ENCODE measurements at regions not wholly inside any gene's neighbourhood (a gene's known extent, or its start where the extent isn't known, plus 50 kb on each side); places are given as distances from the start of the nearest gene placed in this dataset.
"Not testable (repeated sequence)": the region's sequence is repeated elsewhere in the genome, so short reads cannot be mapped to it uniquely, and the experiment has no call there.

DNA sequence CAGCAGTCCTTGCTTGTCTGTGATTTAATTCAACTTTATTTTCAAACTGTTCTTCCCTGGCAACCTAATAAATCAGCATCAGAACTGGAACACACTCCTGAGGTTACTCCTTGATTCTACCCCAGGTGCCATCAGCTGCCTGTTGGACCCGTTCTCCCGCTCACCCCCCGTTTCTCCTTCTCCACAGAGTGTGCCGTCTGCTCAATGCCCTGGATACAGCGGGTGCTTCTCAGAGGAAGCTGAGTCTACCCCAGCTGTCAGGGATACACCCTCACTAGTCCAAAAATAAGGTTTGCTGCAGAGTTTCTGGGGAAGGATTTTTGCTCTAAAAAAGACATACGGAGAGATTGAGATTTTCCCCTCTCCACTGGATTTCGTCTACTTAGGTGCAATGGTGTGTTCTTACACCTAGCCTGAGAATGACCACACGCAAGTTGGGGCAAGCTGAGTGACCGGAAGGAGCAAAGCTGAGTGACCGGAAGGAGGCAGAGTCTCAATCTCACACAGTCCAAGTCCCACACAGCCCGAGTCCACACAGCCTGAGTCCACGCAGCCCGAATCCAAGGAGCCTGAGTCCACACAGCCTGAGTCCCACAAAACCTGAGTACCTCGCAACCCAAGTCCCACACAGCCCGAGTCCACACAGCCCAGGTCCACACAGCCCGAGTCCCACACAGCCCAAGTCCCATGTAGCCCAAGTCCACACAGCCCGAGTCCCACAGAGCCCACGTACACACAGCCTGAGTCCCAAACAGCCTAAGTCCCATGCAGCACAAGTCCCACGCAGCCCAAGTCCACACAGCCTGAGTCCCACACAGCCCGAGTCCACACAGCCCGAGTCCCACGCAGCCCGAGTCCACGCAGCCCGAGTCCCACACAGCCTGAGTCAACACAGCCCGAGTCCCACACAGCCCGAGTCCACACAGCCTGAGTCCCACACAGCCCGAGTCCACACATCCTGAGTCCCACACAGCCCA lies 58.6 kb upstream of the DACT2 start:
- ChIA-PET CTCF (no interaction called here), POLR2A (no interaction called here)
- Mint-ChIP-seq H3K27ac (no peak overlapping the region), H3K4me3 (no peak overlapping the region), H3K27me3 (no peaks in the 10 kb centered on the region), H3K9me3 (peaks cover 4% of the 10 kb centered on the region), H3K4me1 (ENCODE audit: low read depth) (no peaks in the 10 kb centered on the region), H3K36me3 (no peaks in the 10 kb centered on the region)
- intact Hi-C loops (cut with micrococcal nuclease), result no loop called here
- no peak for DNase-seq

DNA sequence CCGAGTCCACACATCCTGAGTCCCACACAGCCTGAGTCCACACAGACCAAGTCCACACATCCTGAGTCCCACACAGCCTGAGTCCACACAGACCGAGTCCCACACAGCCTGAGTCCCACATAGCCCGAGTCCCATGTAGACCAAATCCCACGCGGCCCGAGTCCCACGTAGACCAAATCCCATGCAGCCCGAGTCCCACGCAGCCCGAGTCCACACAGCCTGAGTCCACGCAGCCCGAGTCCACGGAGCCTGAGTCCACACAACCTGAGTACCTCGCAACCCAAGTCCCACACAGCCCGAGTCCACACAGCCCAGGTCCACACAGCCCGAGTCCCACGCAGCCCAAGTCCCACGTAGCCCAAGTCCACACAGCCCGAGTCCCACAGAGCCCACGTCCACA lies 60.0 kb upstream of the DACT2 start:
- H3K4me1 Mint-ChIP-seq (ENCODE audit: low read depth); POLR2A ChIA-PET; H3K4me3 Mint-ChIP-seq; DNase-seq; H3K36me3 Mint-ChIP-seq; CTCF ChIA-PET; H3K27me3 Mint-ChIP-seq; intact Hi-C loops (cut with micrococcal nuclease); H3K27ac Mint-ChIP-seq; H3K9me3 Mint-ChIP-seq: not testable (repeated sequence)

DNA sequence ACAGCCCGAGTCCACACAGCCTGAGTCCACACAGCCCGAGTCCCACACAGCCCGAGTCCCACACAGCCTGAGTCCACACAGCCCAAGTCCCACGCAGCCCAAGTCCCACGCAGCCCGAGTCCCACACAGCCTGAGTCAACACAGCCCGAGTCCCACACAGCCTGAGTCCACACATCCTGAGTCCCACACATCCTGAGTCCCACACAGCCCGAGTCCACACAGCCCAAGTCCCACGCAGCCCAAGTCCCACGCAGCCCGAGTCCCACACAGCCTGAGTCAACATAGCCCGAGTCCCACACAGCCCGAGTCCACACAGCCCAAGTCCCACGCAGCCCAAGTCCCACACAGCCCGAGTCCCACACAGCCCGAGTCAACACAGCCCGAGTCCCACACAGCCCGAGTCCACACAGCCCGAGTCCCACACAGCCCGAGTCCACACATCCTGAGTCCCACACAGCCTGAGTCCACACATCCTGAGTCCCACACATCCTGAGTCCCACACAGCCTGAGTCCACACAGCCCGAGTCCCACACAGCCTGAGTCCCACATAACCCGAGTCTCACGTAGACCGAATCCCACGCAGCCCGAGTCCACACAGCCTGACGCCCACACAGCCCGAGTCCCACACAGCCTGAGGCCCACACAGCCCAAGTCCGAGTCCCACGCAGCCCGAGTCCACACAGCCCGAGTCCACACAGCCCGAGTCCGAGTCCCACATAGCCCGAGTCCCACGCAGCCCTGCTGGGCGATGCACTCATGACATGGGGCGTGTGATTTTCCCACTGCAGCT lies 60.6 kb upstream of the SMOC2 start:
- H3K4me1 Mint-ChIP-seq (ENCODE audit: low read depth); H3K4me3 Mint-ChIP-seq; POLR2A ChIA-PET; intact Hi-C loops (cut with micrococcal nuclease); H3K27me3 Mint-ChIP-seq; DNase-seq; H3K27ac Mint-ChIP-seq; CTCF ChIA-PET; H3K9me3 Mint-ChIP-seq; H3K36me3 Mint-ChIP-seq: not testable (repeated sequence)

GRCh38 chr6:168380956-168381605 lies 59.9 kb upstream of the SMOC2 start:
- ChIA-PET POLR2A (no interaction called here), CTCF (no interaction called here)
- DNase-seq, result no peak
- Mint-ChIP-seq H3K4me3 (no peak overlapping the region), H3K27ac (no peak overlapping the region), H3K9me3 (peaks cover 4% of the 10 kb centered on the region), H3K4me1 (ENCODE audit: low read depth) (no peaks in the 10 kb centered on the region), H3K36me3 (no peaks in the 10 kb centered on the region), H3K27me3 (no peaks in the 10 kb centered on the region)
- intact Hi-C loops (cut with micrococcal nuclease), result no loop called here

DNA sequence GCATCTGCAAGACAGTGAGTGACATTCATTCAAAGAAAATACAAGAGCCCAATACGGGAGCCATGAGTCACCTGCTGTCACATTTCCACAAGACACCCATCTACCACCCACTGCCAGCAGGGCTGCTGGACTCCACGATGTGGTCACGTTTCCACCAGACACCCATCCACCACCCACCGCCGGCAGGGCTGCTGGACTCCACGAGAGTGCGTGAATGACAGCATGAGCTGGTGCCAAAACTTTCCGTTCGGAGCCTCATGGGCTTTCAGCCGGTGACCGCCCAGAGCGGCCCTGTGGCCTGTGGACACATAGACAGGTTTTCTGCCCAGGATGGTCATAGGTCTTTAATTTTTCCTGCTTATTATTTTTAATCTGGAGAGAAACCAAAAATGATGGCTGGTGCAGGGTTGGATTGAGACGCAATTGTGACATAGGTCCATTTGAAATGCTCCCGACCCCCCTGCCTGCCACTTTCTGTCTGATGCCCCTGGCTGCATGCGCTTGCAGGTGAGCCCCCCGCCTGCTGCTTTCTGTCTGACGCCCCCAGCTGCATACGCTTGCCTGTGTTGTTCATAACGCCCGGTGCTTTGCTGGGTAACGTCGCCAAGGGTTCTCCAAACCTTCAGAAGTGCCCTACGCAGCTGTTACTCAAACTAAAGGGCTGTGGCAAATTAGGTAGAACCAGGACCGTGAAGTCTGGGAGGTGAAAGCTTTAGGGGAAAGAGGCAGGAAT lies 59.1 kb upstream of the SMOC2 start:
- no peak overlapping the region for H3K27ac Mint-ChIP-seq
- POLR2A ChIA-PET, result no interaction called here
- H3K9me3 Mint-ChIP-seq, result peaks cover 4% of the 10 kb centered on the region
- intact Hi-C loops (cut with micrococcal nuclease), result no loop called here
- H3K4me1 Mint-ChIP-seq (ENCODE audit: low read depth), result no peaks in the 10 kb centered on the region
- CTCF ChIA-PET, result no interaction called here
- H3K27me3 Mint-ChIP-seq, result no peaks in the 10 kb centered on the region
- H3K4me3 Mint-ChIP-seq, result no peak overlapping the region
- no peak for DNase-seq
- H3K36me3 Mint-ChIP-seq, result no peaks in the 10 kb centered on the region

DNA sequence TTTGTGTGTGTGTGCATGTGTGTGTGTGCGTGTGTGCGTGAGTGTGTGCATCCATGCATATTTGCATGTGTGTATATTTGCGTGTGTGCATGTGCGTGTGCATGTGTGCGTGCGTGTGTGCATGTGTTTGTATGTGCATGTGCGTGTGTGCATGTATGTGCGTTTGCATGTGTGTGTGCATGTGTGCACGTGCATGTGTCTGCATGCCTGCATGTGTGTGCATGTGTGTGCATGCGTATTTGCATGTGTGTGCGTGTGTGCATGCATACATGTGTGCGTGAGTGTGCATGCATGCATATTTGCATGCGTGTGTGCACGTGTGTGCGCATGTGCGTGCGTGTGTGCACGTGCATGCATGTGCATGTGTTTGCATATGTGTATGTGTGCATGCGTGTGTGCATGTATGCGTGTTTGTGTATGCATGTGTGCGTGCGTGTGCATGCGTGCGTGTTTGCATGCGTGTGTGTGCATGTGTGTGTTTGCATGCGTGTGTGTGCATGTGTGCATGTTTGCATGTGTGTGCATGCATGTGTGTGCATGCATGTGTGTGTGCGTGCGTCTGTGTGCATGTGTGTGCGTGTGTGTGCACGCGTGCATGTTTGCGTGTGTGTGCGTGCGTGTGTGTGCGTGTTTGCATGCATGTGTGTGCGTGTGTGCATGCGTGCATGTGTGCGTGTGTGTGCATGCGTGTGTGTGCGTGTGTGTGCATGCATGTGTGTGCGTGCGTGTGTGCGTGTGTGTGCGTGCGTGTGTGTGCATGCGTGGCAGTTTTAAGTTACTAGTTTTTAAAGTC lies 57.7 kb upstream of the SMOC2 start:
- POLR2A ChIA-PET, result no interaction called here
- DNase-seq, result no peak
- H3K4me1 Mint-ChIP-seq (ENCODE audit: low read depth), result no peaks in the 10 kb centered on the region
- CTCF ChIA-PET, result no interaction called here
- H3K27me3 Mint-ChIP-seq, result no peaks in the 10 kb centered on the region
- H3K36me3 Mint-ChIP-seq, result no peaks in the 10 kb centered on the region
- H3K9me3 Mint-ChIP-seq, result peaks cover 4% of the 10 kb centered on the region
- intact Hi-C loops (cut with micrococcal nuclease), result no loop called here
- H3K27ac Mint-ChIP-seq, result no peak overlapping the region
- H3K4me3 Mint-ChIP-seq, result no peak overlapping the region

DNA sequence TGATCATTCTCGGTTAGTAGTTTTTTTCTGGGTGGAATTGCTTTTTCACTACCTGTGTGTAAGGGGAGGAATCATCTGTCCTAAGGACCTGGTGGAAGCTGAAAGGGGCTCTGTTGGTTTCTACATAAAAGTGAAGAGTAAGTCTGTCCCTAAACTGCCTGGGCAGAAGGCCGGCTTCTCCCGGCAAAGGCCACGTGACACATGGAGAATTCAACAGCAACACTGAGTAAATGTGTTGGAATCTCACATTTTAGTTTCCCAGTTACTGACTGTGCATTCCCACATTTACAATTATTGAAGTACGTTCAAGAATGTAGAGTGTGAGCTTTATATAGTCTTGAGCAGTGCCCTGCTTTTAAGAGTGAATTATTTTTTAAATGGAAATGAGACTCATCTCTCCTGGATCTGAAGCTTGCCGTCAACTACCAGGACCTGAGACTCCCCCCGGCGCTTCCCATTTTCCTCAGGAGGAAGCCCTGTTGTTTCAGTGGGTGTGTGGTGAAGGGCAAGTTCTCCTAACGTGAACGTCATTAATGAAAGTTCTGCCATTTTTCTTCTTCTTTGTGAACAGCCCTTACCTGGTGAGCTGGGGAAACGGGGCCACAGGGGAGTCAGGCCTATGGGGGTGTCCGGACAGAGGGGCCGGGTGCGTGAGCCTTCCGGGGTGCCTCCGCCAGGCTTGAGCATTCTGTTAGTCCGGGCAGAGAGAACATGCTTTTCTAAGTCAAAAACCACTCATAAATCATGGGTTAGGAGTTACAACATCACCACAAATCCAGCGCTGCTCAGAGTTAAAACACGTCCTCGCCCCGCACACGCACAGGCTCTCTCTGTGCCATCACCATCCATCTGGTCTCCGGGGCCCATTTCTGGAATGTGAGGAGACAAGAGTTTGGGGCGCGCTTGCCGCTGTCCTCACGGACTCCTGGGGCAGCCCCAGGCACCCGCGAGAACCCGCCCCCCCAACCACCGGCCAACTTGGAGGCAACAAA lies 56.6 kb upstream of the SMOC2 start:
- ChIA-PET POLR2A (no interaction called here), CTCF (no interaction called here)
- Mint-ChIP-seq H3K4me3 (no peak overlapping the region), H3K27me3 (no peaks in the 10 kb centered on the region), H3K9me3 (peaks cover 4% of the 10 kb centered on the region), H3K36me3 (no peaks in the 10 kb centered on the region), H3K4me1 (ENCODE audit: low read depth) (no peaks in the 10 kb centered on the region), H3K27ac (no peak overlapping the region)
- intact Hi-C loops (cut with micrococcal nuclease), result no loop called here
- DNase-seq, result no peak

DNA sequence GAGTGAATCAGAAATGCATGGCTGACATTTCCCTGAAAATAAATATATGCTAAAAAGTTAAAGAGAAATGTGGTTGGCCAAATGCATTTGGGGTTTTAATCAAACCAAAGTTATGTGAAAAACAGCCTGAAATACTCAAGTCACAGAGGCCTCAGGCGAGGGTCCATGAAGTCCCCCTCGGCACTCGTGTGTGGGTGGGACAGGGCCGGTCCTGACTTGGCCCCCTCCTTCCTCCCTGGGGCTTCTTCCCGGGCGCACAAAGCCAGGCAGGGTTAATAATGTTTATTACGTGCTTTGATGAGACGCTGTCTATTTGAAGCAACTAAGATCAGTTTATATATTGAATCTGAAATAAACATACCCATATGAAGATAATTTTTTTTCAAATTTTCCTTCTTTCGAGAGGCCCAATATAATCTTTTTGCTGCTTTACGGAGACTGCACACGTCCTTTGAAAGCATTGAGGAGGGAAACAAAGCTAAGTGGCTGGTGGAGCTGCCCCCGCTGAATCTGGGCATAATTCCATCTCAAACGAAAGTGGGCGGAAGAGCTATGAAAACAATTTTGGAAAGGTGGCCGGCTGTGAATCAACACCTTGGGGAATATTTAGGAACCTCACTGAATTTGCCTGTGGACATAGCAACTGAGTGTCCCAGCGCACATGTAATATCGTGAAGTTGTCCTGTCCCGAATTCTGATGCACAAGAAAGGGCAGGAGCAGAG lies 55.8 kb upstream of the SMOC2 start:
- Mint-ChIP-seq H3K27me3 (no peaks in the 10 kb centered on the region), H3K4me1 (ENCODE audit: low read depth) (no peaks in the 10 kb centered on the region), H3K36me3 (no peaks in the 10 kb centered on the region), H3K9me3 (peaks cover 4% of the 10 kb centered on the region), H3K4me3 (no peak overlapping the region), H3K27ac (no peak overlapping the region)
- ChIA-PET POLR2A (no interaction called here), CTCF (no interaction called here)
- no peak for DNase-seq
- intact Hi-C loops (cut with micrococcal nuclease), result no loop called here

DNA sequence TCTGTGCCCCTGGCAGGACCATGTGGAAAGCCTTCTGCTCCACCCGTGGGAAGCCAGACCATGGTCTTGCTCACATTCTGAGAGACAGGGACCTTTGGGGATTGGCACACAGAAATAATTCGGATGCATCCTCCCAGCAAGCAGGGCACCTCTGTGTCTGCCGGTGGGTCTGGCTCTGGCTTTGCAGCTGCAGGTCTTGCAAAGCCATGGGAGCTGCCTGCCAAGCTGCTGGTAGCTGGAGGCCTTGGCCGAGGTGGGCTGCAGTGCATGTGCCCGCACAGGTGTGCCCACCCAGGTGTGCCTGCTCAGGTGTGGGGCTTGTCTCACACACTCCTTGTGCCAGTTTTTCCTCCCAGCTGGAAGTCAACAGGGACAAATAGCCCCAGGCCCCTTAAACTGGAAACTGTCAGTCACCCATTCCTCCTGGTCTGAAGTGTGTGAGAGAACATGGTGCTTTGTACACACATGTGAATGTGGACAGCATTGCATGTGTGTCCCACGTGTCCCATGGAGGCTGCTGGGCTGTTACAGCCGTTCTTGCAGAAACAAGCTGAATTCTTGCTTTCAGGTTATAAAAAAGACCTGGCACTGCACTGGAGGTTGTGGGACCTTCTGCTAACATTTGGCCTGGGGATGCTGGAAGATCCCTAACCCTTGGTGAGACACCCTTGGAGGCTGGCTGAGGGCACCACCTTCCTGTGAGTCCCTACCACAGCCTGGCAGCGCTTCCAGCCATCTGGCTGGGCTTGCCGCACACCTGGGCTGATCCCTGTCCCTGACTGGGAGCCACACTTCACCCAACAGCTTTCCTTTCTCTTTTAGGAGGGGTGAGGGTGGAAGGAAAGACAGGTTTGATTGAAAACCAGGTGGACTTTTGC lies 54.9 kb upstream of the SMOC2 start:
- CTCF ChIA-PET, result no interaction called here
- H3K4me3 Mint-ChIP-seq, result no peak overlapping the region
- H3K4me1 Mint-ChIP-seq (ENCODE audit: low read depth), result no peaks in the 10 kb centered on the region
- no peaks in the 10 kb centered on the region for H3K27me3 Mint-ChIP-seq
- intact Hi-C loops (cut with micrococcal nuclease), result no loop called here
- H3K27ac Mint-ChIP-seq, result no peak overlapping the region
- no peaks in the 10 kb centered on the region for H3K36me3 Mint-ChIP-seq
- POLR2A ChIA-PET, result no interaction called here
- no peaks in the 10 kb centered on the region for H3K9me3 Mint-ChIP-seq
- DNase-seq, result no peak

GRCh38 chr6:168386973-168387372 lies 54.0 kb upstream of the SMOC2 start:
- CTCF ChIA-PET, result interaction anchor here (1.6 kb wide), 1 partner anchor 17 kb away, joined by 4 read pairs; no protein-coding TSS in a partner anchor

More at GRCh38 chr6:168386973-168387372, 54.0 kb upstream of the SMOC2 start:
- intact Hi-C loops (cut with micrococcal nuclease), result no loop called here
- H3K4me1 Mint-ChIP-seq (ENCODE audit: low read depth), result no peaks in the 10 kb centered on the region
- no peaks in the 10 kb centered on the region for H3K36me3 Mint-ChIP-seq
- H3K27me3 Mint-ChIP-seq, result no peaks in the 10 kb centered on the region
- H3K9me3 Mint-ChIP-seq, result no peaks in the 10 kb centered on the region
- no peak for DNase-seq
- H3K27ac Mint-ChIP-seq, result no peak overlapping the region
- POLR2A ChIA-PET, result no interaction called here
- no peak overlapping the region for H3K4me3 Mint-ChIP-seq
